HEK293T (cell line): ENCODE measurements at regions not wholly inside any gene's neighbourhood (a gene's known extent, or its start where the extent isn't known, plus 50 kb on each side); places are given as distances from the start of the nearest gene placed in this dataset.
"Not testable (repeated sequence)": the region's sequence is repeated elsewhere in the genome, so short reads cannot be mapped to it uniquely, and the experiment has no call there.

ENCODE experiments used
- CTCF ChIA-PET: fragments of 350-600 bp; formaldehyde crosslinking; extraction: SDS; loops from one replicate; lab custom pipeline; 2021; ENCODE audit warnings: antibody characterized with exemption, inconsistent platforms; lab: Yijun Ruan, JAX
- POLR2A ChIA-PET: fragments of 350-600 bp; formaldehyde crosslinking; extraction: SDS; loops from one replicate; lab custom pipeline; 2020; ENCODE audit warnings: antibody characterized with exemption, inconsistent platforms; lab: Yijun Ruan, JAX
- DNase-seq: peaks from one replicate; pipeline ENCODE4 v3.0.0; 2012; ENCODE audit warnings: mixed read lengths; ENCODE audit errors: extremely low spot score
- ARNT ChIP-seq: fragments of 450-650 bp; IDR thresholded peaks from 2 replicates; pipeline ENCODE4 v1.6.1; 2017; ENCODE audit warnings: mild to moderate bottlenecking
- BHLHE40 ChIP-seq: fragments of 450-650 bp; IDR thresholded peaks from 2 replicates; pipeline ENCODE4 v1.6.1; 2016; ENCODE audit warnings: mild to moderate bottlenecking, moderate library complexity, borderline replicate concordance
- CTBP1 ChIP-seq: fragments of 450-650 bp; IDR thresholded peaks from 2 replicates; pipeline ENCODE4 v1.6.1; 2016; ENCODE audit warnings: borderline replicate concordance
- ELF4 ChIP-seq: fragments of 450-650 bp; IDR thresholded peaks from 2 replicates; pipeline ENCODE4 v1.6.1; 2017; ENCODE audit warnings: antibody characterized with exemption
- FOXA1 ChIP-seq: fragments of 450-650 bp; IDR thresholded peaks from 2 replicates; pipeline ENCODE4 v1.6.1; 2016; ENCODE audit warnings: mild to moderate bottlenecking
- FOXK2 ChIP-seq: fragments of 450-650 bp; IDR thresholded peaks from 2 replicates; pipeline ENCODE4 v1.6.1; 2016; ENCODE audit warnings: mild to moderate bottlenecking
- FOXM1 ChIP-seq: fragments of 450-650 bp; IDR thresholded peaks from 2 replicates; pipeline ENCODE4 v1.6.1; 2017; ENCODE audit warnings: mild to moderate bottlenecking, borderline replicate concordance
- HDGF ChIP-seq: fragments of 450-650 bp; IDR thresholded peaks from 2 replicates; pipeline ENCODE4 v1.6.1; 2017; ENCODE audit warnings: antibody characterized with exemption, borderline replicate concordance
- L3MBTL2 ChIP-seq: fragments of 450-650 bp; conservative IDR thresholded peaks from 2 replicates; pipeline ENCODE4 v1.6.1; 2016; ENCODE audit warnings: mild to moderate bottlenecking
- LEF1 ChIP-seq: fragments of 450-650 bp; IDR thresholded peaks from 2 replicates; pipeline ENCODE4 v1.6.1; 2017; ENCODE audit warnings: mild to moderate bottlenecking, borderline replicate concordance
- NFRKB ChIP-seq: fragments of 450-650 bp; IDR thresholded peaks from 2 replicates; pipeline ENCODE4 v1.6.1; 2016; ENCODE audit warnings: mild to moderate bottlenecking, moderate library complexity
- SUZ12 ChIP-seq: fragments of 450-650 bp; IDR thresholded peaks from 2 replicates; pipeline ENCODE4 v1.6.1; 2016; ENCODE audit warnings: mild to moderate bottlenecking
- TARDBP ChIP-seq: fragments of 450-650 bp; IDR thresholded peaks from 2 replicates; pipeline ENCODE4 v1.6.1; 2016
- ZNF384 ChIP-seq: fragments of 450-650 bp; IDR thresholded peaks from 2 replicates; pipeline ENCODE4 v1.6.1; 2016
- TF ChIP-seq, protein P1 (sequence below): fragments of 450-650 bp; IDR thresholded peaks from 2 replicates; pipeline ENCODE4 v1.6.1; 2016

DNA sequence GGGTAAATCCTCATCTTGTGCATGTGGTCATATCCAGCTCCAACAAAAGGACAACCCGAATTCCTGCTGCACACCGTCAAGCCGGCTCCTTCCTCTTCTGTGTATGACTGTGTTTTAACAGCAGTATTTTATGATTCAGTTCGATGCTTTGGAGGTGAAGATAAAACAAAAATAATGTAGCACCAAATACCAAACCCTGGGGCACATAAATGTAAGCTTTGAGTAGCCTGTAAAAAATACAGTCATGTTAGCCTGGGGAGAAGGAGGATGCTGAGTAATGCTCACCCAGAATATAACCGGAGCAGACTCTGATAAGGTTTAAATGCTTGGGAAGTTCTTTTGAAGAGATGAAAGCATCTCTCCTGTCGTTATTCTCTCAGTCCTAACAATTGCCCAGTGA lies 225.0 kb downstream of the SUCLG1 start:
- ChIA-PET CTCF (no interaction called here), POLR2A (no interaction called here)
- DNase-seq: no peak
- TF ChIP-seq NFRKB: no peak

DNA sequence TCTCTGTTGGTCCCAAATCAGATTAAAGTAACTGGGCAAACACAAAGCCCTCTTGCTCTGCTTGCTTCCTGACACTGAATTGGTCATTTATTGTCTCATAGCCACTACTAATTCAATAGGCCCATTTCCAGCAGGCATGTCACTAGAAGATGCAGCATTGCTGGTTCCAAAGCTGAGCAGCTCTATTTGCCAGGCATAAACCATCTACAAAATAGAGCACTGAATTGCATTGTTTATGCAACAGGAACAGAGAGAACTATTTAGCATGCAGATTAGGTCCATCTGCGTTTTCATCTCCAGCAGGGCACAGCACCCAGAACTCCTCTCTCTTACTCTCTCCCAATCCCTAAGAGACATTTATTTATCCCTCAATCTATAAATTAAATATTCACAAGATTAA lies 227.6 kb downstream of the SUCLG1 start:
- ChIA-PET POLR2A (no interaction called here), CTCF (no interaction called here)
- DNase-seq: no peak
- TF ChIP-seq BHLHE40 (no peak), ELF4 (no peak), SUZ12 (no peak), L3MBTL2 (no peak)

DNA sequence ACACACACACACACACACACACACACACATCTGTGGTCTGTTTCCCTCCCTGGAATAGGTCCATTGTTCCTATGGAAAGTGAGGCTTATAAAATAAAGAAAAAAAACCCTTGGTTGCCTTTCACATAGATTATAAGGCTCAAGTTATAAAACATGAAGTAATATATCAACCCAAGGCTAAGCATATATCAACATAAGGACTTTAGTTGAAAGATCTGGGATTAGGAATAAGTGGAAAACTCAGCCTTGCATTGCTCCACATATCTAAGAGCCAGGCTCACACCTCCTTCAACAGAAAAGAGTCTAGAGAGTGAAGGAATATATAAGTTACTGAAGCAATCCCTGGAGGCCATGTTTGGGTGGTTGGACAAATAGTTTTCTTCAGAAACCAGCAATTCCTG lies 235.0 kb downstream of the SUCLG1 start:
- DNase-seq: no peak
- ChIA-PET CTCF (no interaction called here), POLR2A (no interaction called here)
- TF ChIP-seq ZNF384 (no peak), ELF4 (no peak), TARDBP (no peak), FOXA1 (no peak), ARNT (no peak), FOXM1 (no peak), NFRKB (no peak)

DNA sequence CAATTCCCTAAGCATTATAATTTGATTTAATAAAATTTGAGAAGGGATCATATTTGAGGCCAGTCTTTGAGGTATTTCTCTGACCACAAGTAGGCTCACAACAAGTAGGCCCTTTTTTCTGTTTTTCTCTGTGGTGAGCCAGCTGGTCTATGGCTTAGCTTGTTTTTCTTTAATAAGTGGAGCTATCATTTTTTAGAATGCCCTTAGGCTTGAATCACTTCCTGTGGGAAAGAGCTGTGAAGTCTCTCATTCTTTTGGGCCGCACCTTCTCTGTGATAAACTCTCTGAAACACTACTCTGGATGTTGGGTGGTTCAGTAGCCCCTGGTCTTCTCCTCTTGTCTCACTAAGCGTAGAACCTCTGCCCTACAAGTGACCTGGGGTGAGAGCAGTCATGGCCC lies 235.9 kb downstream of the SUCLG1 start:
- ChIA-PET CTCF (no interaction called here), POLR2A (no interaction called here)
- TF ChIP-seq ELF4 (no peak), L3MBTL2 (no peak), LEF1 (no peak), CTBP1 (no peak), SUZ12 (no peak)
- no peak for DNase-seq

DNA sequence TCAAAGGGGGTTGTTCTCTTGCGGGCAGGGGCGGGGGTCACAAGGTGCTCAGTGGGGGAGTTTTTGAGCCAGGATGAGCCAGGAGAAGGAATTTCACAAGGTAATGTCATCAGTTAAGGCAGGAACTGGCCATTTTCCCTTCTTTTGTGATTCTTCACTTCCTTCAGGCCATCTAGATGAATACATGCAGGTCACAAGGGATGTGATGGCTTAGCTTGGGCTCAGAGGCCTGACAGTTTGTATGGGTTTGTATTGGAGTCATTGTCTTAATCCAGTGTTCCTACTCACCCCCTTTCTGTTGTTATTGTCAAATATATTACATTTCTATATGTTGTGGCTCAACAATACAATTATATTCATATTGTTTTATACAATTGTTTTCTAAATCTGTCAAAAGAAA lies 238.0 kb downstream of the SUCLG1 start:
- DNase-seq, CTCF ChIA-PET, POLR2A ChIA-PET: not testable (repeated sequence)

DNA sequence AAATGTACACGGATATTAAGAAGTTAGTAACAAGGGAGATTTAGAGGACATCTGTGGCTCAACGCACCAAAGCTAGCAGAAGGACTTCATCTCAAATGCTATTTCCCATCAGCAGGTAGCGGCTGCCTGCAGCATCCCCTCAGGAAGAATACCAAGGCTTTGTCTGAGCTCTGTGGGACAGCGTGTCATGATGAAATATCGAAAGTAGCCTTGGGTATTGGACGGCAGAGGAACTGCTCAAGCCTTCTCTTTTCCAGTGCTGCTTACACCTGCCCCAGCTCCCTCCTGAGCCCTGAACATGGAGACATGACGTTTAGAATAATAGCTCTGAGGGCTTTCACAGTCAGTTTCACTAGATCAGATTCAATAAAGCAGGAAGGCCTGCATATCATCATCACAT lies 241.6 kb downstream of the SUCLG1 start:
- DNase-seq: no peak
- TF ChIP-seq FOXK2 (no peak), NFRKB (no peak), TARDBP (no peak)

DNA sequence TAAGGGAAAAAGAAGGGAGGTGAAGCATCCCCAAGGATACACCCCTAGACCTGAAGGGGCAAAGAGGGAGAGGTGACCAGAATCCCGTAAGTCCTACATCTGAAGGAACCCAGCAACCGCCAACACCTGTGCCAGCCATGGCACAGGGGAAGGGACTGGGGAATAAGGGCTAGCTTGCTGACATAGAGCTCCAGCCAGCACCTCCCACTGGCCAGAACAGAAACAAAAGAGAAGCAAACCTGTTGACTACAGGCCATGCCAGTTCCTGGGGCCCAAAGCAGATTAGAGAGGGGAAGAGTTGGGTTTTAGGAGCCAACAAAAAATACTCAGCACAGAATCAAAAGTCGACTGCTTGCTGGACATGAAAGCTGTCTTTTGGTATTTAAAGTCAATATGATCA lies 244.6 kb downstream of the SUCLG1 start:
- no peak for DNase-seq
- ChIA-PET POLR2A (no interaction called here), CTCF (no interaction called here)
- no peak for TF ChIP-seq NFRKB
- no peak for TF ChIP-seq ELF4
- no peak for TF ChIP-seq FOXK2

More for the DNA sequence above, 241.6 kb downstream of the SUCLG1 start:
- ChIA-PET CTCF (no interaction called here), POLR2A (no interaction called here)

DNA sequence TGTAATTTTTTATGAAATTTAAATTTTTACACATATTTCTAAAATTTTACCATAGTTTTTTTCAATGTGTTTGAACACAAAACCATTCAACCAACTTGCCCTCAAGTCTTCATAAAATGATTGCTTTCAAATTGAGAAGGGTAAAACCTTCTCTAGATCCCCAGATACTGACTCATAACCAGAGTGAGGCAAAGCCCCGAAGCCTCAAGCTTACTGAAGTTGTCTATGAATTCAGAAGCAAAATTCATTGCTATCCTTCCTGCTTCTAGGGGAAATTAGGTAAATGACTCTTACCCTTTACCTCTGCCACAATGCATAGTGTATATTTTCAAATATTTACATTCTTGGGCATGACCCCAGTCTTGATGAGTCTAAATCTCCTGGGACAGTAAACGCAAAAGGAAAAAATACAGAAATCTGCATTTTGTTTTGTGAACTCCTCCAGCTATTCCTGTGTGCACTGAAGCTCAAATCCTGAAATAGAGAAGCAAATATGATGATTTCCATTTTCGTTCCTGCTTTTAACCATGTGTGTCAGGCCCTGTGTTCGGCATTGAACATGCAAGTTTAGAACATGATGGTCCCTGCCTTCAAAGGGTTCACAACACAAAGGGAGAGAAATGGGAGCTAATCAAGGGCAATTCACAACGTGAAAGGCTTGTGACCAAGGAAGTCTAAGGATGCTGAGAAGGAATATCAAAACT lies 246.3 kb downstream of the SUCLG1 start:
- POLR2A ChIA-PET: interaction anchor here (0.6 kb wide), 1 partner anchor 842 kb away, joined by 3 read pairs; no protein-coding TSS in a partner anchor
- CTCF ChIA-PET: no interaction called here
- no peak for DNase-seq
- TF ChIP-seq CTBP1 (no peak), LEF1 (no peak)
- TF ChIP-seq, protein P1, sequence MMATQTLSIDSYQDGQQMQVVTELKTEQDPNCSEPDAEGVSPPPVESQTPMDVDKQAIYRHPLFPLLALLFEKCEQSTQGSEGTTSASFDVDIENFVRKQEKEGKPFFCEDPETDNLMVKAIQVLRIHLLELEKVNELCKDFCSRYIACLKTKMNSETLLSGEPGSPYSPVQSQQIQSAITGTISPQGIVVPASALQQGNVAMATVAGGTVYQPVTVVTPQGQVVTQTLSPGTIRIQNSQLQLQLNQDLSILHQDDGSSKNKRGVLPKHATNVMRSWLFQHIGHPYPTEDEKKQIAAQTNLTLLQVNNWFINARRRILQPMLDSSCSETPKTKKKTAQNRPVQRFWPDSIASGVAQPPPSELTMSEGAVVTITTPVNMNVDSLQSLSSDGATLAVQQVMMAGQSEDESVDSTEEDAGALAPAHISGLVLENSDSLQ: no peak

DNA sequence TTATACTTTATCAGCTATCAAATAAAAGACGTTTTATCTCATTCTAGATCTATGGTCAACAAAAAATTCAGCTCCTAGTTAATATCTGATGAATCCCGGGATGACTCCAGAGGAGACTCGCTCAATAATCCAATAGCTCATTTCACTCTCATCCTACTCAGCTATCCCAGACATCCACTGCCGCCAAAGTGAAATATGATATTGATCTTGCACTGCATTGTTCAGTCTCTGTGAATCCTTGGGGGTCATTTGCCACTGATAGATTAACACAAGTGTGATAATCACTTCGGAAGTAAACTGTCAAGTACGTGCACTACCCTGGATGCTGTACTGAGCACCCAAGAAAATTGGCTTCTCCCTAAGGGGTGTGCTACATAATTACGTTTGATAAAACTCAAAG lies 249.1 kb downstream of the SUCLG1 start:
- CTCF ChIA-PET: no interaction called here
- POLR2A ChIA-PET: no interaction called here
- TF ChIP-seq BHLHE40: no peak
- TF ChIP-seq NFRKB: no peak
- no peak for TF ChIP-seq HDGF
- no peak for TF ChIP-seq FOXA1
- TF ChIP-seq FOXM1: no peak
- no peak for TF ChIP-seq L3MBTL2
- TF ChIP-seq SUZ12: no peak
- TF ChIP-seq ELF4: no peak
- TF ChIP-seq, protein P1: no peak
- TF ChIP-seq FOXK2: no peak
- no peak for TF ChIP-seq ZNF384
- TF ChIP-seq ARNT: no peak
- no peak for TF ChIP-seq CTBP1
- no peak for TF ChIP-seq TARDBP
- DNase-seq: no peak
